ENCODE measurements at regions not wholly inside any gene's neighbourhood (a gene's known extent, or its start where the extent isn't known, plus 50 kb on each side); places are given as distances from the start of the nearest gene placed in this dataset.

DNA sequence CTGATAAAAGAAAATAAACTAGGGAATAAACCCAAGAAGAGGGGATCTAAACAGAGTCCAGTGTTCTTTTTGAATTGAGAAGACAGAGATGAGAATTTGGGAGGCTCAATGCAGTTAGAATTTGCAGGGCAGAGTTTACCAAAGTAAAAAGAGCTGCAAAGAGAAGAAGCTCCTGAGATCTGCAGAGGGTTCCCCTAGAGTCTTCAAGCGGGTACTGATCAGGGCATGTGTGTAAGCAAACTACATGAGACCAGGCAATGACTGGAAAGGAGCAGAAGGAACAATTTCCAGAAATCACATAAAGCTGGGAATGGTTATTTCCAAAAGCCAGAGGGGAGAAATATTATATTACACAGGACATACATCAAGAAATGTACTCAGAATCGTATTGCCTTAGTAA is 58.1 kb upstream of the TES start:
- TF ChIP-seq, protein P1, sequence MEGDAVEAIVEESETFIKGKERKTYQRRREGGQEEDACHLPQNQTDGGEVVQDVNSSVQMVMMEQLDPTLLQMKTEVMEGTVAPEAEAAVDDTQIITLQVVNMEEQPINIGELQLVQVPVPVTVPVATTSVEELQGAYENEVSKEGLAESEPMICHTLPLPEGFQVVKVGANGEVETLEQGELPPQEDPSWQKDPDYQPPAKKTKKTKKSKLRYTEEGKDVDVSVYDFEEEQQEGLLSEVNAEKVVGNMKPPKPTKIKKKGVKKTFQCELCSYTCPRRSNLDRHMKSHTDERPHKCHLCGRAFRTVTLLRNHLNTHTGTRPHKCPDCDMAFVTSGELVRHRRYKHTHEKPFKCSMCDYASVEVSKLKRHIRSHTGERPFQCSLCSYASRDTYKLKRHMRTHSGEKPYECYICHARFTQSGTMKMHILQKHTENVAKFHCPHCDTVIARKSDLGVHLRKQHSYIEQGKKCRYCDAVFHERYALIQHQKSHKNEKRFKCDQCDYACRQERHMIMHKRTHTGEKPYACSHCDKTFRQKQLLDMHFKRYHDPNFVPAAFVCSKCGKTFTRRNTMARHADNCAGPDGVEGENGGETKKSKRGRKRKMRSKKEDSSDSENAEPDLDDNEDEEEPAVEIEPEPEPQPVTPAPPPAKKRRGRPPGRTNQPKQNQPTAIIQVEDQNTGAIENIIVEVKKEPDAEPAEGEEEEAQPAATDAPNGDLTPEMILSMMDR (conservative IDR thresholded peaks at IDR 0.05; ENCODE audit: control insufficient read depth, insufficient read depth, low read depth, low read length): no peak
- DNase-seq (ENCODE audit: low read depth): no peak
- H3K4me3 ChIP-seq (ENCODE audit: control insufficient read depth, low read depth, low read length): no peak overlapping the region

DNA sequence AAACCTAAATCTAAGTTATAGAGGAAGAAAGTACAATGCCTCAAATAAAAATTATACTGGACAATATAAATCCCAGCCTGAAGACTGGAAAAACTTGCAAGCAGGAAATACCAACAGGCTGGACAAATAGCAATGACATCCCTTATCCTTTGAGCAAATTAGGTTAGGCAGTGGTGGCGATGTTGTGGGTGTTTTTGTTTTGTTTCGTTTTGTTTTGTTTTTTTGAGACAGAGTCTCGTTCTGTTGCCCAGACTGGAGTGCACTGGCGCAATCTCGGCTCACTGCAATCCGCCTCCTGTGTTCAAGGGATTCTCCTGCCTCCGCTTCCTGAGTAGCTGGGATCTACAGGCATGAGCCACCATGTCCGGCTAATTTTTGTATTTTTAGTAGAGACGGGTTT is 57.3 kb upstream of the TES start:
- DNase-seq (ENCODE audit: low read depth): no peak
- TF ChIP-seq, protein P1 (conservative IDR thresholded peaks at IDR 0.05; ENCODE audit: control insufficient read depth, insufficient read depth, low read depth, low read length): no peak
- no peak overlapping the region for H3K4me3 ChIP-seq (ENCODE audit: control insufficient read depth, low read depth, low read length)

DNA sequence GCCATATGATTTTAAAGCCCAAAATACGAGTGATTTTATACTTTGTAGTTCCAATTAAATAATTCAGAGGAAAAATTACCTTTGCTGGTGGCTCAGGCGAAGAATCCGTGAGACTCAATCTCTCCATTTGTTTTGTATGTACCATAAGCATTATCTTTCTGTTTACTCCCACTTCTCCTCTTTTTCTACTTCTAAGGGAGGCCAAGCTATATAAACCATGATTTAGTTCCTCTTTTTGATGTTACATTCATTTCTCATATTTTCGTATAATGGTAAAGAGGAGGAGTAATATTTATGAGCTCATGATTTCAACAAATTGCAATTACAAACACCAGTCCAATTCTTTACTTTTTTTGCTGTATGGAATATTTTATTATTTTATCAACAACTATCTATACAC is 50.6 kb upstream of the TES start:
- no peak overlapping the region for H3K4me3 ChIP-seq (ENCODE audit: control insufficient read depth, low read depth, low read length)
- DNase-seq (ENCODE audit: low read depth): no peak
- TF ChIP-seq, protein P1 (conservative IDR thresholded peaks at IDR 0.05; ENCODE audit: control insufficient read depth, insufficient read depth, low read depth, low read length): no peak

All from fibroblast of mammary gland (primary cell).